ENCODE measurements at regions not wholly inside any gene's neighbourhood (a gene's known extent, or its start where the extent isn't known, plus 50 kb on each side); places are given as distances from the start of the nearest gene placed in this dataset.

DNA sequence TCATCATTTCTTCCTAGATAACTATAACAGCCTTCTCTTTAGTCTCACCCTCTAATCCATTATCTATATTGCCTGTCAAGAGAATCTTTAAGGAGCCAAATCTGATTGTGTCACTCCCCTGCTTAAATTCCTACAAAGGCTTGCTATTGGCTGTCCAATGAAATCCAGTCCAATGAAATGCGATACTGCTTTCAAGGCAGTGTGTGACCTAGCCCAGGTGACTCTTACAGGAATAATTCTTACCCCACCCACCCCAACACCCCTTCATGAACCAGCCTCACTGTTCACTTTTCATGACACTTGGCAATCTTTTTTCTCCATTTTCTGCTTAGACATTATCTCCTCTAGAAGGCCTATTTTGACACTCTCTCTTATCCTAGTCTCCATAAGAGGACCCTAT lies 163.3 kb upstream of the MARCKS start:
- no peak for DNase-seq
- no peaks in the 10 kb centered on the region for H3K4me1 ChIP-seq
- H3K9me3 ChIP-seq, result no peaks in the 10 kb centered on the region
- intact Hi-C loops (cut with DNase I; ENCODE audit: low total_unique reads), result no loop called here
- H3K27me3 ChIP-seq, result no peaks in the 10 kb centered on the region
- no peak overlapping the region for H3K27ac ChIP-seq
- no peak overlapping the region for H3K4me3 ChIP-seq
- no peaks in the 10 kb centered on the region for H3K36me3 ChIP-seq
- TF ChIP-seq, protein P1, sequence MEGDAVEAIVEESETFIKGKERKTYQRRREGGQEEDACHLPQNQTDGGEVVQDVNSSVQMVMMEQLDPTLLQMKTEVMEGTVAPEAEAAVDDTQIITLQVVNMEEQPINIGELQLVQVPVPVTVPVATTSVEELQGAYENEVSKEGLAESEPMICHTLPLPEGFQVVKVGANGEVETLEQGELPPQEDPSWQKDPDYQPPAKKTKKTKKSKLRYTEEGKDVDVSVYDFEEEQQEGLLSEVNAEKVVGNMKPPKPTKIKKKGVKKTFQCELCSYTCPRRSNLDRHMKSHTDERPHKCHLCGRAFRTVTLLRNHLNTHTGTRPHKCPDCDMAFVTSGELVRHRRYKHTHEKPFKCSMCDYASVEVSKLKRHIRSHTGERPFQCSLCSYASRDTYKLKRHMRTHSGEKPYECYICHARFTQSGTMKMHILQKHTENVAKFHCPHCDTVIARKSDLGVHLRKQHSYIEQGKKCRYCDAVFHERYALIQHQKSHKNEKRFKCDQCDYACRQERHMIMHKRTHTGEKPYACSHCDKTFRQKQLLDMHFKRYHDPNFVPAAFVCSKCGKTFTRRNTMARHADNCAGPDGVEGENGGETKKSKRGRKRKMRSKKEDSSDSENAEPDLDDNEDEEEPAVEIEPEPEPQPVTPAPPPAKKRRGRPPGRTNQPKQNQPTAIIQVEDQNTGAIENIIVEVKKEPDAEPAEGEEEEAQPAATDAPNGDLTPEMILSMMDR (IDR thresholded peaks at IDR 0.05), result no peak

GRCh38 chr6:113694278-113695077 lies 162.7 kb upstream of the MARCKS start:
- TF ChIP-seq, protein P1 (IDR thresholded peaks at IDR 0.05), result no peak
- no peak overlapping the region for H3K27ac ChIP-seq
- DNase-seq, result no peak
- H3K4me1 ChIP-seq, result no peaks in the 10 kb centered on the region
- no peak overlapping the region for H3K4me3 ChIP-seq
- intact Hi-C loops (cut with DNase I; ENCODE audit: low total_unique reads), result no loop called here
- H3K27me3 ChIP-seq, result no peaks in the 10 kb centered on the region
- H3K9me3 ChIP-seq, result no peaks in the 10 kb centered on the region
- H3K36me3 ChIP-seq, result no peaks in the 10 kb centered on the region

DNA sequence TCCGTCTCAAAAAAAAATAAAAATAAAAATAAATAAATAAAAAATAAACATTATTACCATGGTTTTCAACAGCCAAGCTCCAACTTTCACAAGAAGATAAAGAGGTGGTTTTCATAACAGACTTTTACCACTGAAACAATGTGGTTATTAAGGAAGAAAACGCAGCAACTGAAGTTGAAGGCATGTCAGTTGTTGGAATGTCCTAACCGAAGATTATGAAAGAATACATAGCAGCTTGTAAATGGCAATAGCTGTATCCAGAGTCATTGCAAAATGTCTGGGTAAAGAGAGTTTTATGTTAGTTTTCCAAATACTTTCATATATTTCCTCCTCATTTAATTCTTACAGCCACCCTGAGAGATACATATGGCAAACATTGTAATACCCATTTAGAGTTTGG lies 161.6 kb upstream of the MARCKS start:
- no peak overlapping the region for H3K27ac ChIP-seq
- TF ChIP-seq, protein P1 (IDR thresholded peaks at IDR 0.05), result no peak
- intact Hi-C loops (cut with DNase I; ENCODE audit: low total_unique reads), result no loop called here
- H3K9me3 ChIP-seq, result no peaks in the 10 kb centered on the region
- H3K36me3 ChIP-seq, result no peaks in the 10 kb centered on the region
- no peaks in the 10 kb centered on the region for H3K4me1 ChIP-seq
- no peaks in the 10 kb centered on the region for H3K27me3 ChIP-seq
- H3K4me3 ChIP-seq, result no peak overlapping the region
- DNase-seq, result no peak

- no peaks in the 10 kb centered on the region for H3K36me3 ChIP-seq
- TF ChIP-seq, protein P1 (IDR thresholded peaks at IDR 0.05), result no peak
- H3K9me3 ChIP-seq, result no peaks in the 10 kb centered on the region
- no peak overlapping the region for H3K27ac ChIP-seq
- no peak overlapping the region for H3K4me3 ChIP-seq
- intact Hi-C loops (cut with DNase I; ENCODE audit: low total_unique reads), result no loop called here
- no peaks in the 10 kb centered on the region for H3K4me1 ChIP-seq
- H3K27me3 ChIP-seq, result no peaks in the 10 kb centered on the region
- no peak for DNase-seq
Measured at GRCh38 chr6:113696960-113697359, 160.2 kb upstream of the MARCKS start.

GRCh38 chr6:113697632-113698410 lies 159.3 kb upstream of the MARCKS start:
- TF ChIP-seq, protein P1 (IDR thresholded peaks at IDR 0.05), result no peak
- DNase-seq, result no peak
- no peaks in the 10 kb centered on the region for H3K4me1 ChIP-seq
- H3K36me3 ChIP-seq, result no peaks in the 10 kb centered on the region
- H3K27ac ChIP-seq, result no peak overlapping the region
- H3K9me3 ChIP-seq, result no peaks in the 10 kb centered on the region
- intact Hi-C loops (cut with DNase I; ENCODE audit: low total_unique reads), result no loop called here
- no peaks in the 10 kb centered on the region for H3K27me3 ChIP-seq
- no peak overlapping the region for H3K4me3 ChIP-seq

Measured in tibial artery (tissue), 4 donors.